Breast epithelium (tissue), 4 donors: ENCODE measurements at regions not wholly inside any gene's neighbourhood (a gene's known extent, or its start where the extent isn't known, plus 50 kb on each side); places are given as distances from the start of the nearest gene placed in this dataset.

Experiments used
- DNase-seq, 2 donors: peaks; one replicate each; pipeline ENCODE4 v3.0.0-alpha.2; 2019; ENCODE audit warnings: low spot score in 2 of 2
- H3K27ac ChIP-seq, 2 donors: fragments of 200-600 bp; sonication (generic) in 1 of 2; one replicate each; pipeline ENCODE4 v1.5.1; 2016 to 2019; ENCODE audit warnings: mild to moderate bottlenecking in 1 of 2
- H3K27me3 ChIP-seq, 2 donors: fragments of 200-600 bp; sonication (generic) in 1 of 2; one replicate each; pipeline versions ENCODE4 v1.5.1 to v1.6.0; 2017 to 2019; ENCODE audit warnings: control low read depth in 1 of 2, mild to moderate bottlenecking in 1 of 2
- H3K36me3 ChIP-seq: fragments of 200-600 bp; one replicate; pipeline ENCODE4 v1.5.1; 2019
- H3K4me1 ChIP-seq, 2 donors: fragments of 200-600 bp; sonication (generic); one replicate each; pipeline ENCODE4 v1.5.1; 2016 to 2019; ENCODE audit warnings: control low read depth in 1 of 2
- H3K4me3 ChIP-seq, 3 donors: fragments of 200-600 bp; sonication (generic); 1 replicate in 2 of 3; 2 replicates in 1 of 3; pipeline ENCODE4 v1.5.1; 2016 to 2019; ENCODE audit warnings: mild to moderate bottlenecking in 3 of 3, moderate library complexity in 2 of 3
- H3K9me3 ChIP-seq, 2 donors: fragments of 200-600 bp; sonication (generic) in 1 of 2; one replicate each; pipeline ENCODE4 v1.5.1; 2016 to 2019; ENCODE audit warnings: control low read depth in 1 of 2
- POLR2A ChIP-seq: fragments of 450-650 bp; IDR thresholded peaks from one replicate; pipeline ENCODE4 v1.6.1; 2016; ENCODE audit warnings: antibody characterized with exemption, mild to moderate bottlenecking, moderate library complexity
- POLR2AphosphoS5 ChIP-seq, 3 donors: sonication (generic); formaldehyde crosslinking; IDR thresholded peaks; one replicate each; pipeline ENCODE4 v1.6.1; 2017; ENCODE audit warnings: antibody characterized with exemption in 3 of 3
- intact Hi-C: fragments of 100-400 bp; cut with DNase I; formaldehyde crosslinking; loops from one replicate; pipeline ENCODE4 v1.15.1; 2023; ENCODE audit warnings: low total_unique reads
- TF ChIP-seq, protein P1 (sequence below), 3 donors: fragments of 450-650 bp; IDR thresholded peaks; one replicate each; pipeline ENCODE4 v1.5.1; 2016 to 2017; ENCODE audit warnings: antibody characterized with exemption in 3 of 3, mild to moderate bottlenecking in 3 of 3, moderate library complexity in 3 of 3

DNA sequence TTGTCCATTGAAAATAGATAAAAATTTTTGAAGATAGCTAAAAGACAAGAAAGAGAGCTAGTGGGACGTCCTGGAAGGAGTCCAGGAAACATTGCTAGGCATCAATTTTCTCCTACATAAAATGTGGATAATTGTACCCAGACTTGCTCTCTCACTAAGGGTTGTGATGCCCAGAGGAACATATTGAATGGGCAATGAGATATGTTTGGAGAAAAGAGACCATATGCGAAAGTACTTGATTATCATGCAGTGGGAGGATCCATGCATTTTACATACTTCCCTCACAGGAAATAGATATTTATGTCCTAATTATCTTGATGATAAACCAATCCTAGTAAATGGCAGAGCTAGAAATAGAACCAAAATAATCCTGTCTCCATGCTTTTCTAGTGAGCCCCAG is 108.4 kb upstream of the TNR start:
- H3K4me3 ChIP-seq, result no peak overlapping the region
- H3K4me1 ChIP-seq, result no peaks in the 10 kb centered on the region
- H3K27me3 ChIP-seq, result peaks cover 0 to 7% of the 10 kb centered on the region in 2 donors
- no peak overlapping the region for H3K27ac ChIP-seq
- H3K9me3 ChIP-seq, result no peaks in the 10 kb centered on the region
- intact Hi-C loops, result no loop called here
- TF ChIP-seq POLR2A, result no peak
- TF ChIP-seq, protein P1, sequence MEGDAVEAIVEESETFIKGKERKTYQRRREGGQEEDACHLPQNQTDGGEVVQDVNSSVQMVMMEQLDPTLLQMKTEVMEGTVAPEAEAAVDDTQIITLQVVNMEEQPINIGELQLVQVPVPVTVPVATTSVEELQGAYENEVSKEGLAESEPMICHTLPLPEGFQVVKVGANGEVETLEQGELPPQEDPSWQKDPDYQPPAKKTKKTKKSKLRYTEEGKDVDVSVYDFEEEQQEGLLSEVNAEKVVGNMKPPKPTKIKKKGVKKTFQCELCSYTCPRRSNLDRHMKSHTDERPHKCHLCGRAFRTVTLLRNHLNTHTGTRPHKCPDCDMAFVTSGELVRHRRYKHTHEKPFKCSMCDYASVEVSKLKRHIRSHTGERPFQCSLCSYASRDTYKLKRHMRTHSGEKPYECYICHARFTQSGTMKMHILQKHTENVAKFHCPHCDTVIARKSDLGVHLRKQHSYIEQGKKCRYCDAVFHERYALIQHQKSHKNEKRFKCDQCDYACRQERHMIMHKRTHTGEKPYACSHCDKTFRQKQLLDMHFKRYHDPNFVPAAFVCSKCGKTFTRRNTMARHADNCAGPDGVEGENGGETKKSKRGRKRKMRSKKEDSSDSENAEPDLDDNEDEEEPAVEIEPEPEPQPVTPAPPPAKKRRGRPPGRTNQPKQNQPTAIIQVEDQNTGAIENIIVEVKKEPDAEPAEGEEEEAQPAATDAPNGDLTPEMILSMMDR (IDR thresholded peaks at IDR 0.05), result no peak
- TF ChIP-seq POLR2AphosphoS5 (IDR thresholded peaks at IDR 0.05), result no peak
- DNase-seq, result no peak
- no peaks in the 10 kb centered on the region for H3K36me3 ChIP-seq

DNA sequence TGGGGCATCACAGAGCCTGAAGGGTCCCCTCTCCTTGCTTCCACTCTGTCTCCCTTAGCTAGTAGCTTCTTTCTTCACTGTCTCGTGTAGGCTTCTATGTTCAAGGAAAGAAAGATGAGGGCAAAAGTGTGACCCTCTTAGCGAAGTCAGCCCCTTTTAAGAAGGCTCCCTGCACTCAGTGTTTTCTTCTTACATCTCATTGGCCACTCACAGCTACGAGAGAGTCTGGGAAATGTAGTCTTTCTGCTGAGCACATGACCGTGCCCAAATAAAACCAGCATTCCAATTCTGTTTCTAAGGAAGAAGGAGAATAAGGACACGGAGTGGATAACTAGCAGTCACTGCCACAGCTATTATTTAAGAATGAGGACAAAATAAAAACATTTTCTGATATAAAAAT is 104.9 kb upstream of the TNR start:
- Histone ChIP-seq H3K36me3 (no peaks in the 10 kb centered on the region), H3K27me3 (no peaks in the 10 kb centered on the region), H3K9me3 (no peaks in the 10 kb centered on the region), H3K4me1 (no peaks in the 10 kb centered on the region), H3K27ac (no peak overlapping the region), H3K4me3 (no peak overlapping the region)
- TF ChIP-seq, protein P1 (IDR thresholded peaks at IDR 0.05), result no peak
- TF ChIP-seq POLR2A (no peak), POLR2AphosphoS5 (IDR thresholded peaks at IDR 0.05) (no peak)
- intact Hi-C loops, result no loop called here
- no peak for DNase-seq

GRCh38 chr1:175845985-175846384 is 102.6 kb upstream of the TNR start:
- no peak overlapping the region for H3K27ac ChIP-seq
- no peaks in the 10 kb centered on the region for H3K9me3 ChIP-seq
- TF ChIP-seq POLR2AphosphoS5 (IDR thresholded peaks at IDR 0.05) (no peak), POLR2A (no peak)
- TF ChIP-seq, protein P1 (IDR thresholded peaks at IDR 0.05), result no peak
- H3K4me1 ChIP-seq, result no peaks in the 10 kb centered on the region
- intact Hi-C loops, result no loop called here
- DNase-seq, result no peak
- no peak overlapping the region for H3K4me3 ChIP-seq
- peaks cover 0 to 4% of the 10 kb centered on the region in 2 donors for H3K27me3 ChIP-seq
- no peaks in the 10 kb centered on the region for H3K36me3 ChIP-seq

DNA sequence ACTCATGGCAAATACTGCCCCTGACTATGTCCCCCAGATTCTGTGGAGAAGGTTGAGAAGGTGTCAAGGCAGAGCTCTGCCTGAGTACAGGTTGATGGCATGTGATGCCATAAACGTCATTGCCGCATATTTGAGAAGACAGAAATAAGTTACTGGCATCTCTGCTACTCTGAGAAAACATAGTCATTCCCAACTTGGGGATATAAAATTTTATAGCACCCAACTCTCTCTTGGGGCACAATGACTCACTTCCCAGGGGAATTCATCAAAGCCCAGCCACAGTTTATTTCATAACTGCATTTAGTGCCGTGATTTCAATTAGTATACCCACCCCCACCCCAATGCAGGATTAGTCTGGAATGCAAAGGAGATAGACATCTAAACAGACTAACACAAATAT is 101.9 kb upstream of the TNR start:
- Histone ChIP-seq H3K27me3 (peaks cover 0 to 4% of the 10 kb centered on the region in 2 donors), H3K36me3 (no peaks in the 10 kb centered on the region), H3K27ac (no peak overlapping the region), H3K9me3 (no peaks in the 10 kb centered on the region), H3K4me1 (no peaks in the 10 kb centered on the region), H3K4me3 (no peak overlapping the region)
- no peak for DNase-seq
- intact Hi-C loops, result no loop called here
- TF ChIP-seq POLR2A (no peak), POLR2AphosphoS5 (IDR thresholded peaks at IDR 0.05) (no peak)
- TF ChIP-seq, protein P1 (IDR thresholded peaks at IDR 0.05), result no peak

DNA sequence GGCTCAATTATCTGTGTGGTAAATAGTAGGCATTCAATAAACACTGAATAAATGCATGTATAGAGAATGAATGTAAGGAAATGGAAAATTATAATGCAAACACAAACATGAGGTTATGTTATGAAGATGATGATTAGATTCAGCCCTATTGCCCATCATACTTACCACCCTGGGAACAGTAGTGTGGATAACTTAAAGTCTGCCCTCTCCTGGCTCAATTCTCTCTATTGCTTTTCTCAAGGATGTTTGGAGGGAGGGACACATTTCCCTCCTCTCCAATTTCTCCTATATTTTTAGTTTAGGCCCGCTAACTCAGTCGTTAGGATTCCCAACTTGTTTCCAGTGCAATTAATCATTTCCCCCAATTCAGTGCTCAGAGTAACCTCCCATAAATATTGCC is 101.5 kb upstream of the TNR start:
- Histone ChIP-seq H3K4me3 (no peak overlapping the region), H3K27ac (no peak overlapping the region), H3K4me1 (no peaks in the 10 kb centered on the region), H3K36me3 (no peaks in the 10 kb centered on the region), H3K9me3 (no peaks in the 10 kb centered on the region), H3K27me3 (peaks cover 0 to 4% of the 10 kb centered on the region in 2 donors)
- intact Hi-C loops, result loop anchor here (5.0 kb wide), 1 partner anchor 258 kb away; no protein-coding TSS in a partner anchor
- no peak for DNase-seq
- TF ChIP-seq, protein P1 (IDR thresholded peaks at IDR 0.05), result no peak
- no peak for TF ChIP-seq POLR2A
- no peak for TF ChIP-seq POLR2AphosphoS5 (IDR thresholded peaks at IDR 0.05)
